ENCODE measurements at regions not wholly inside any gene's neighbourhood (a gene's known extent, or its start where the extent isn't known, plus 50 kb on each side); places are given as distances from the start of the nearest gene placed in this dataset.

GRCh38 chr12:34097213-34097612 is 74.9 kb downstream of the ALG10 start:
- Histone ChIP-seq H3K27me3 (no peaks in the 10 kb centered on the region), H3K36me3 (no peaks in the 10 kb centered on the region), H3K4me3 (no peak overlapping the region), H3K27ac (no peak overlapping the region), H3K9me3 (no peaks in the 10 kb centered on the region), H3K4me1 (no peaks in the 10 kb centered on the region)
- intact Hi-C loops (cut with DNase I) = no loop called here
- TF ChIP-seq, protein P1, sequence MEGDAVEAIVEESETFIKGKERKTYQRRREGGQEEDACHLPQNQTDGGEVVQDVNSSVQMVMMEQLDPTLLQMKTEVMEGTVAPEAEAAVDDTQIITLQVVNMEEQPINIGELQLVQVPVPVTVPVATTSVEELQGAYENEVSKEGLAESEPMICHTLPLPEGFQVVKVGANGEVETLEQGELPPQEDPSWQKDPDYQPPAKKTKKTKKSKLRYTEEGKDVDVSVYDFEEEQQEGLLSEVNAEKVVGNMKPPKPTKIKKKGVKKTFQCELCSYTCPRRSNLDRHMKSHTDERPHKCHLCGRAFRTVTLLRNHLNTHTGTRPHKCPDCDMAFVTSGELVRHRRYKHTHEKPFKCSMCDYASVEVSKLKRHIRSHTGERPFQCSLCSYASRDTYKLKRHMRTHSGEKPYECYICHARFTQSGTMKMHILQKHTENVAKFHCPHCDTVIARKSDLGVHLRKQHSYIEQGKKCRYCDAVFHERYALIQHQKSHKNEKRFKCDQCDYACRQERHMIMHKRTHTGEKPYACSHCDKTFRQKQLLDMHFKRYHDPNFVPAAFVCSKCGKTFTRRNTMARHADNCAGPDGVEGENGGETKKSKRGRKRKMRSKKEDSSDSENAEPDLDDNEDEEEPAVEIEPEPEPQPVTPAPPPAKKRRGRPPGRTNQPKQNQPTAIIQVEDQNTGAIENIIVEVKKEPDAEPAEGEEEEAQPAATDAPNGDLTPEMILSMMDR (IDR thresholded peaks at IDR 0.05) = no peak
- DNase-seq (ENCODE audit: low spot score in 2 of 2) = no peak

GRCh38 chr12:34105392-34105933 is 83.2 kb downstream of the ALG10 start:
- Histone ChIP-seq H3K27ac (no peak overlapping the region), H3K36me3 (no peaks in the 10 kb centered on the region), H3K4me1 (no peaks in the 10 kb centered on the region), H3K9me3 (no peaks in the 10 kb centered on the region), H3K27me3 (no peaks in the 10 kb centered on the region), H3K4me3 (no peak overlapping the region)
- DNase-seq (ENCODE audit: low spot score in 2 of 2) = no peak
- TF ChIP-seq, protein P1 (IDR thresholded peaks at IDR 0.05) = no peak
- intact Hi-C loops (cut with DNase I) = no loop called here

- H3K4me3 ChIP-seq = no peak overlapping the region
- intact Hi-C loops (cut with DNase I) = no loop called here
- H3K36me3 ChIP-seq = no peaks in the 10 kb centered on the region
- DNase-seq (ENCODE audit: low spot score in 2 of 2) = no peak
- TF ChIP-seq, protein P1 (IDR thresholded peaks at IDR 0.05) = no peak
- no peaks in the 10 kb centered on the region for H3K27me3 ChIP-seq
- H3K4me1 ChIP-seq = no peaks in the 10 kb centered on the region
- no peak overlapping the region for H3K27ac ChIP-seq
- no peaks in the 10 kb centered on the region for H3K9me3 ChIP-seq
These were observed 83.9 kb downstream of the ALG10 start for GRCh38 chr12:34106172-34106571.

GRCh38 chr12:34107016-34107415 is 84.7 kb downstream of the ALG10 start:
- DNase-seq (ENCODE audit: low spot score in 2 of 2) = no peak

GRCh38 chr12:34107781-34108404 is 85.6 kb downstream of the ALG10 start:
- Histone ChIP-seq H3K27me3 (no peaks in the 10 kb centered on the region), H3K36me3 (no peaks in the 10 kb centered on the region), H3K4me3 (no peak overlapping the region), H3K4me1 (no peaks in the 10 kb centered on the region), H3K27ac (no peak overlapping the region), H3K9me3 (no peaks in the 10 kb centered on the region)
- intact Hi-C loops (cut with DNase I) = no loop called here
- no peak for DNase-seq (ENCODE audit: low spot score in 2 of 2)
- TF ChIP-seq, protein P1 (IDR thresholded peaks at IDR 0.05) = no peak

More at GRCh38 chr12:34107016-34107415, 84.7 kb downstream of the ALG10 start:
- Histone ChIP-seq H3K9me3 (no peaks in the 10 kb centered on the region), H3K4me3 (no peak overlapping the region), H3K4me1 (no peaks in the 10 kb centered on the region), H3K27me3 (no peaks in the 10 kb centered on the region), H3K36me3 (no peaks in the 10 kb centered on the region), H3K27ac (no peak overlapping the region)
- TF ChIP-seq, protein P1 (IDR thresholded peaks at IDR 0.05) = no peak
- intact Hi-C loops (cut with DNase I) = no loop called here

Measured in ascending aorta (tissue), 2 donors.